ENCODE measurements at regions not wholly inside any gene's neighbourhood (a gene's known extent, or its start where the extent isn't known, plus 50 kb on each side); places are given as distances from the start of the nearest gene placed in this dataset.
"Not testable (repeated sequence)": the region's sequence is repeated elsewhere in the genome, so short reads cannot be mapped to it uniquely, and the experiment has no call there.

DNA sequence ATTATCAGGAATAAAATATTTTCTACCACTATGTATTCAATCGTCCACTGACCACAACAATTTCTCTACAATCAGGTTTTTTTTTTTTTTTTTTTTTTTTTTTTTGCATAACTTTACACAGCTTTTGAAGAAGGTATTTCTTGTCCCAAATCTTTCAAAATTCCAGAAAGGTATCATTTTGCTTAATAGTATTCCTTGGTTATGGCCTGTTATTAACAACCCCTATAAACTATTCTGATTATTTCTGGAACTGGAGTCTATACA, 145.3 kb downstream of the ALX1 start:
- 45% methylated on average over 1 of the region's 1 CpG for WGBS (ENCODE audit: low lambda C conversion rate, missing lambda C conversion rate)
- Histone ChIP-seq H3K36me3 (replicated peaks; ENCODE audit: insufficient read depth, low read depth) (no peaks in the 10 kb centered on the region), H3K4me1 (ENCODE audit: insufficient read depth) (peaks cover 16% of the 10 kb centered on the region), H3K27me3 (no peaks in the 10 kb centered on the region), H2AFZ (no peak overlapping the region), H3K79me2 (no peaks in the 10 kb centered on the region), H3K4me3 (no peak overlapping the region), H3K27ac (no peak overlapping the region), H3K9me2 (replicated peaks; ENCODE audit: insufficient read depth) (no peaks in the 10 kb centered on the region), H3K9me3 (ENCODE audit: low read depth) (no peaks in the 10 kb centered on the region), H3K4me2 (peak overlapping the region; percentile 54), H4K20me1 (ENCODE audit: insufficient read depth, poor library complexity, severe bottlenecking) (no peaks in the 10 kb centered on the region)
- DNase-seq (ENCODE audit: low spot score), result no peak
- TF ChIP-seq, protein P1, sequence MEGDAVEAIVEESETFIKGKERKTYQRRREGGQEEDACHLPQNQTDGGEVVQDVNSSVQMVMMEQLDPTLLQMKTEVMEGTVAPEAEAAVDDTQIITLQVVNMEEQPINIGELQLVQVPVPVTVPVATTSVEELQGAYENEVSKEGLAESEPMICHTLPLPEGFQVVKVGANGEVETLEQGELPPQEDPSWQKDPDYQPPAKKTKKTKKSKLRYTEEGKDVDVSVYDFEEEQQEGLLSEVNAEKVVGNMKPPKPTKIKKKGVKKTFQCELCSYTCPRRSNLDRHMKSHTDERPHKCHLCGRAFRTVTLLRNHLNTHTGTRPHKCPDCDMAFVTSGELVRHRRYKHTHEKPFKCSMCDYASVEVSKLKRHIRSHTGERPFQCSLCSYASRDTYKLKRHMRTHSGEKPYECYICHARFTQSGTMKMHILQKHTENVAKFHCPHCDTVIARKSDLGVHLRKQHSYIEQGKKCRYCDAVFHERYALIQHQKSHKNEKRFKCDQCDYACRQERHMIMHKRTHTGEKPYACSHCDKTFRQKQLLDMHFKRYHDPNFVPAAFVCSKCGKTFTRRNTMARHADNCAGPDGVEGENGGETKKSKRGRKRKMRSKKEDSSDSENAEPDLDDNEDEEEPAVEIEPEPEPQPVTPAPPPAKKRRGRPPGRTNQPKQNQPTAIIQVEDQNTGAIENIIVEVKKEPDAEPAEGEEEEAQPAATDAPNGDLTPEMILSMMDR (IDR thresholded peaks at IDR 0.05; ENCODE audit: poor library complexity), result no peak
- TF ChIP-seq EZH2 (IDR thresholded peaks at IDR 0.05; ENCODE audit: borderline replicate concordance) (no peak), EZH2phosphoT487 (IDR thresholded peaks at IDR 0.05; ENCODE audit: low read depth, severe bottlenecking, unreplicated experiment) (no peak)

DNA sequence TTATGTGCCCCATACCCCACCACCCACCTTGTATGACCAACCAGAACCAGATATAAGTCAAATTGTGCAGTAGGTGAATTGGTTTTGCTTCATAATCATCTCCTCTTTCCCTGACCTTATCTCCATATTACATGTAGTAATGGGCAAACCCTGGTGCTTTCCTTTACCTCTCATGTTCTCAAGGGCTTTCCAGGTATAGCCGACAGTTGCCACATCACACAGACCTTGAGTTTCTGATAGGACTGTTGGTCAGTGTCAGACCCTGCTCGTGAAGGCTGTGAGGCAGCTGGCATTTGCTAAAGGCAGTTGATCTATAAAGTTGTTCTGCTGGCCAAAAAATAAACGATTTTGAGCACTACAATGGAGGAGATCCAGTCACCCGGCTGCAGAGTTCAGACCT, 145.9 kb downstream of the ALX1 start:
- H3K27ac ChIP-seq, result no peak overlapping the region
- 73% methylated on average over 4 of the region's 4 CpGs for WGBS (ENCODE audit: low lambda C conversion rate, missing lambda C conversion rate)
- no peak overlapping the region for H2AFZ ChIP-seq
- H3K9me2 ChIP-seq (replicated peaks; ENCODE audit: insufficient read depth), result no peaks in the 10 kb centered on the region
- no peaks in the 10 kb centered on the region for H3K9me3 ChIP-seq (ENCODE audit: low read depth)
- no peaks in the 10 kb centered on the region for H3K27me3 ChIP-seq
- TF ChIP-seq, protein P1 (IDR thresholded peaks at IDR 0.05; ENCODE audit: poor library complexity), result no peak
- TF ChIP-seq EZH2phosphoT487 (IDR thresholded peaks at IDR 0.05; ENCODE audit: low read depth, severe bottlenecking, unreplicated experiment), result no peak
- no peak for TF ChIP-seq EZH2 (IDR thresholded peaks at IDR 0.05; ENCODE audit: borderline replicate concordance)
- peak overlapping the region; percentile 20 for H3K4me2 ChIP-seq
- no peaks in the 10 kb centered on the region for H3K36me3 ChIP-seq (replicated peaks; ENCODE audit: insufficient read depth, low read depth)
- DNase-seq (ENCODE audit: low spot score), result peak; percentile 6
- no peaks in the 10 kb centered on the region for H3K79me2 ChIP-seq
- no peak overlapping the region for H3K4me3 ChIP-seq
- peaks cover 16% of the 10 kb centered on the region for H3K4me1 ChIP-seq (ENCODE audit: insufficient read depth)
- no peaks in the 10 kb centered on the region for H4K20me1 ChIP-seq (ENCODE audit: insufficient read depth, poor library complexity, severe bottlenecking)

DNA sequence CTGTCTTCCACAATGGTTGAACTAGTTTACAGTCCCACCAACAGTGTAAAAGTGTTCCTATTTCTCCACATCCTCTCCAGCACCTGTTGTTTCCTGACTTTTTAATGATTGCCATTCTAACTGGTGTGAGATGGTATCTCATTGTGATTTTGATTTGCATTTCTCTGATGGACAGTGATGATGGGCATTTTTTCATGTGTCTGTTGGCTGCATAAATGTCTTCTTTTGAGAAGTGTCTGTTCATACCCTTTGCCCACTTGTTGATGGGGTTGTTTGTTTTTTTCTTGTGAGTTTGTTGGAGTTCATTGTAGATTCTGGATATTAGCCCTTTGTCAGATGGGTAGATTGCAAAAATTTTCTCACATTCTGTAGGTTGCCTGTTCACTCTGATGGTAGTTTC, 153.1 kb downstream of the ALX1 start:
- not testable (repeated sequence) for H3K9me3 ChIP-seq (ENCODE audit: low read depth); H3K27me3 ChIP-seq; H3K36me3 ChIP-seq (replicated peaks; ENCODE audit: insufficient read depth, low read depth); DNase-seq (ENCODE audit: low spot score); H3K9me2 ChIP-seq (replicated peaks; ENCODE audit: insufficient read depth); H3K4me1 ChIP-seq (ENCODE audit: insufficient read depth); H3K4me3 ChIP-seq; H4K20me1 ChIP-seq (ENCODE audit: insufficient read depth, poor library complexity, severe bottlenecking); H3K79me2 ChIP-seq; H3K27ac ChIP-seq; H3K4me2 ChIP-seq; H2AFZ ChIP-seq

DNA sequence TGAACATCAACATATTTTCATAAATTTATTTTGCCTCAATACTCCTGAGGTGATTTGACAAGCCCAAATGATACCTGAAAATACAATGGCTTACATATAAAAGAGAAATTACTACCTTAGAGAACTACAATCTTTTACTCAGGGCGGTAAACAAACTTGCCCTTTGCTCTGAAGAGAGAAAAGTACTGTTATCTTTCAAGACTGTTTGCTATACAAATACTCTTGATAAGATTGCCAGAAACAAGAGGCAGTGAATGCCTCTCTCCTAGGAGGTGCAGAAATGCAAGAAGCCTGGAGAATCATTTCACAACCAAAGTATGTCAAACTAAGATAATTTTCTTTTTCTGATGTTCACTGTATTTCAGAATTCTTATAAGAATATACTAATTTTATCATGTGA, 160.3 kb downstream of the ALX1 start:
- TF ChIP-seq EZH2phosphoT487 (IDR thresholded peaks at IDR 0.05; ENCODE audit: low read depth, severe bottlenecking, unreplicated experiment) (no peak), EZH2 (IDR thresholded peaks at IDR 0.05; ENCODE audit: borderline replicate concordance) (no peak)
- TF ChIP-seq, protein P1 (IDR thresholded peaks at IDR 0.05; ENCODE audit: poor library complexity), result no peak
- Histone ChIP-seq H3K36me3 (replicated peaks; ENCODE audit: insufficient read depth, low read depth) (no peaks in the 10 kb centered on the region), H3K4me3 (no peak overlapping the region), H3K79me2 (no peaks in the 10 kb centered on the region), H3K27ac (no peak overlapping the region), H4K20me1 (ENCODE audit: insufficient read depth, poor library complexity, severe bottlenecking) (no peaks in the 10 kb centered on the region), H2AFZ (no peak overlapping the region), H3K4me1 (ENCODE audit: insufficient read depth) (peaks cover 8% of the 10 kb centered on the region), H3K27me3 (no peaks in the 10 kb centered on the region), H3K9me3 (ENCODE audit: low read depth) (no peaks in the 10 kb centered on the region), H3K4me2 (peak overlapping the region; percentile 42), H3K9me2 (replicated peaks; ENCODE audit: insufficient read depth) (no peaks in the 10 kb centered on the region)
- DNase-seq (ENCODE audit: low spot score), result peak; percentile 26
- 19% methylated on average over 1 of the region's 1 CpG for WGBS (ENCODE audit: low lambda C conversion rate, missing lambda C conversion rate)
